NCI-H146 treated with DMSO at 0.1 percent for 48 hours (cell line): ENCODE measurements at regions not wholly inside any gene's neighbourhood (a gene's known extent, or its start where the extent isn't known, plus 50 kb on each side); places are given as distances from the start of the nearest gene placed in this dataset.

ENCODE experiments used
- DNase-seq: peaks from one replicate; lab custom pipeline; 2025; ENCODE audit not compliant: unreplicated experiment; lab: John Stamatoyannopoulos, UW

GRCh38 chr2:240225660-240226475 lies 85.4 kb upstream of the OTOS start:
- DNase-seq = no peak

DNA sequence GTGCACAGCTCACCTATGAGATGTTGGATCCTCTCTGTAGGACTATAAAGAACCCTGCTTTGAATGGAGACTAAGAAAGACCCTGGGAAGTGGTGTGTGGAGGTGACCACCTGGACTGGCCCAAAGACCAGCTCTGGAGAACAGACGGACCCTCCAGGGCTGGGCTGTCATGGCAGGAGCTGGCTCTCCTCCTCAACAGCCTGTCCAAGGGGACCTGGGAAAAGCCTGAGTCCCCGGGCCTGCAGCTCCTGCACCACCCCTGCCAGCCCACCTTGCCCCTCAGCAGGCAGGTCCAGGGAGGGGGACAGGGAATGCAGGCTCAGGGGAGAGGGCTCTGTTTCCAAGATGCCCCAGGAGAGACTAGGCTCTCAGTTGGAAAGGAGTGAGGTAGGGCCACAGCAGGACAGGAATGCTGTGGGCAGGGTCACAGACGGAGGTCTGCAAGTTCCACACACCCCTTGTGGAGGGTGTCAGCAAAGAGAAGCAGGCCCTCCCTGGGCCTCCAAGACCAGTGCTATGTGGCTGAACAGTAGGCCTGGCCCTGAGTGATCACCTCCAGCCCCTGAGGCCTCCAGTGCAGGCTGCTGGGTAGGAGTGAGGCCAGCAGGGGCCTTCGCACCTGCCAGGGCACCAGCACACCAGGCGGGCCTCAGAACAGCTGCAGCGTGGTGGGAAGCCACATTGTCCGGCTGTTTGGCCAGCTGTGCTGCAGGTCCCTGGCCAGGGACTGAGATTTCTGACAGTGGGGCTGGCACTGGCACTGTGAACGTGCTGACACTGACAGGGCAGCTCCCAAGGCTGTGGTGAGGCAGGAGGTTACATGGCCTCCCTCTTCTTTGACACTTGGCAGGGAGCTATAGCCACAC lies 86.4 kb upstream of the OTOS start:
- DNase-seq = no peak

DNA sequence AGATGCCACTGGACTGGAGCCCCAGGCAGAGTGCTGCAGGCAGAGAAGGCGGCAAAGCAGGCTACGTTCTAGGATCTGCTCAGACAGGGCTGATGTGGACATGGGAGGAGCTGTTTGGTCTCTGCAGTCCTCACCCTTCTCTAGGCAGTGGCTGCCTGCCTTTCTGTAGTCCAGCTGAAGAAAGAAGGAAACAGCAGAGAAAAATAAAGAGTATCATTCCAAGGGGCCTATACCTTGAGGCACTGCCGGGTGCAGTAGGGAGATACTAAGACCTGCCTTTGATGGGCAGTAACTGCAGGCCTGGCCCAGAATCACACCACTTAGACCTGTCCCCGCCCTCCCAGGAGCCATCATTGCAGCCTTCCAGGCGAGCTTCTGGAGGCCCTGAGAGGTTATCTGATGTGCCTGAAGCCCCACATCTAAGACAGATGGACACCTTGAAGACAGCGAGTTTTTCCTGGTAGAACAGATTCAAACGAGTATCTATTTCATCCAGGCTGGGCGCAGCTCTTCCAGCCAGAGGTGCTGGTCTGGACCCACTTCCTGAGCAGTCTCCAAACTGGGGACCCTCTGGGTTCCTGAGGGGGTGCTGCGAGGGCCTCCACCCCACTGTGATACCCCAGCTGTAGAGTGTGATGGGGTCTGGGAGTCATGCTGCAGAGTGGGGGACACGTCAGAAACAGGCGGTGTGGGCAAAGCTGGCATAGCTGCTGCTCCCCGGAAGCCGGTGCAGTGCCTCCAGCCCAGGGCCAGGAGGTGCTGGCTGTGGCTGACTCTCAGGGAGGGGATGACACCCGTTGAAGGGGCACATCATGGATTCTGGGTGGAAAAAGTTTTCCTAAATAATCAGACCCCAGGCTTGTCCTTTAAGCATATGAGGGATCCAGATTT lies 87.3 kb upstream of the OTOS start:
- no peak for DNase-seq

- no peak for DNase-seq
Observed at GRCh38 chr2:240229005-240229404, 88.5 kb upstream of the OTOS start.

DNA sequence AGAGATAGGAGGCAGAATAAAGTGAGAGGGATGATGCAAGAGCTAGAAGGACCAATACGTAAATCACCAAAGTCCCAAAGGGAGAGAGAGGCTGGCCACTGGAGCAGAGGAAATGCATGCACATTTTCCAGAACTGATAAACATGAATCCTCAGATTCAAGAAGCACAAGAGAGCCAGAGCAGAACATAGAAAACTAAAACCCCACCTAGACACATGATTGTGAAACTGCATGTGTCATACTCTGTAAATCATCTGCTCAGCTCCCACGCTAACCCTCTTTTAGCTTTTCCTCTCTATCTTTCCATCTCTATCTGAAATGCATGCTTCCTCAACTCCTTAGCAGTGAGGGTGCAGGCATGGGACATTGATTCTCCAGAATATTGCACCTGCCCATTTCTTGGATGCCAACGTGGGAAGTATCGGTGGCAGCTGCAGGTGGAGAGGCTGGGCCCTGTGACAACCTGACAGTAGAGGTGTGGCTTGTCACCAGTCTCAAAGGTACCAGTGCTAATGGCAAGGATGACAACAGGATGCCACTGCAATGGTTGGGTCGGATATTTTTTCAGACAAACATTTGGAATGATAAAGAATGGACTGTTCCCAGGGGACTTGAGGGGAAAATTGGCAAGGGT lies 89.3 kb upstream of the OTOS start:
- no peak for DNase-seq

DNA sequence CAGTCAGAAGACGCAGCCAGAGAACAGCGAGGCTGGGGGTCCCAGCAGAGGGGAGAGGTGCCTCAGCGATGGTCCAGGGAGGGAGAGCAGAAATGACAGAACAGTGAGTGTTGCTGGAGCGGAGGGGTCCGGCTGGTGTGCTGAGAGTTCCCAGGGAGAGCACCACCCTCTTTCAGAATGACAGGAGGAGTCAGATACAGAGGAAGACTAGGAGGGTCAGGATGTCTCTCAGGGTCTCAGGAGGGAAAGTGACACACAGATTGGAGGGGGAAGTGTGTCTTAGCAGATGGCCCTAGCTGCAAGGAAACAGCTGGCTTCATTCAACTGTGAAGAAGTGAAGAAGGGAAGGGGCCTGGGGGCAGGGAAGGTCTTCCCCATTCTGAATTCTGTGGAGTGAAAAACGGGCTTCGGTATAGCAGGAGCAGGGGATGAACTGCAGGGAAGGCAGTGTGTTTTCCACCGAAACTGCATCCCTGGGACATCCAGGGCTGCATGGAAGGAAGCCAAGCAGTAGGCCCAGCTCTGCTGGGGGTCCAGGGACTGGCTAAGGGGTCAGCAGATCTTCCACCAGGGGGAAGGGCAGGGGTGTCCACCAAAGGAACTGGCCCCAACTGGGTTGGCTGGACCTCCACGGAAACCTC lies 90.0 kb upstream of the OTOS start:
- no peak for DNase-seq

GRCh38 chr2:240231838-240232244 lies 91.4 kb upstream of the OTOS start:
- no peak for DNase-seq

DNA sequence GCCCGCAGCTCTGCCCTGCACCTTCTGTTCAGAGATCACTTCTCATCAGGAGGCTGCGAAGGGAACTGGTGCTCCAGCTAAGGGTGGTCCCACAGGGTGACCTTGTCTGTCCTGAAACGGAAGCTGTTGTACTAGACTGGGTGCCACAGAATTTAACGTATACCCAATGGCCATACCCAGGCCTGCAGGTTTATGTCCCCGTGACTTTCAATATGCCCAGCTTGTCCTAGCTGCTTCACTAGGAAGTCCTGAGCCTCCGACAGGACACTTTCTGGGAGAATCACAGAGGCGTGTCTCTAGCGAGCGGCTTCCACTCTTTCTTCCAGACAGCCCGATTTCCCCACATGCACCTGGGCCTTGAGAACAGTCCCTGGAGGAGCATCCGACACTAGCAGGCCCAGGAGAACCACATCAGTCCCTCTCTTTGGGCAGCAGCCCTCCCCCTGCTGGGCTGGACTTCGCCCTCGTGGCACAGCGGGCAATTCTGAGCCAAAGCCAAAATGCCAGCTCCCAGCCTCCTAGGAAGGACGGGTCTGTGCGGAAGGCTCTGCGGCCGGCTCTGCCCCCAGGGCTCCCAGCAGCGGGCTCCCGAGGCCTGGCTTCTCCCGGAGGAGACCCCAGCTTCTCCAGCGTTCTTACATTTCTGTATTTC lies 91.9 kb upstream of the OTOS start:
- DNase-seq = no peak

- no peak for DNase-seq
Observed at GRCh38 chr2:240232961-240233884, 92.8 kb upstream of the OTOS start.

GRCh38 chr2:240233885-240234502 lies 93.5 kb upstream of the OTOS start:
- DNase-seq = no peak

GRCh38 chr2:240234503-240234951 lies 94.1 kb upstream of the OTOS start:
- no peak for DNase-seq

- DNase-seq = no peak
Observed at GRCh38 chr2:240235149-240235803, 94.8 kb upstream of the OTOS start.

GRCh38 chr2:240235811-240236210 lies 95.4 kb upstream of the OTOS start:
- DNase-seq = no peak

GRCh38 chr2:240236217-240237111 lies 96.0 kb upstream of the OTOS start:
- no peak for DNase-seq

DNA sequence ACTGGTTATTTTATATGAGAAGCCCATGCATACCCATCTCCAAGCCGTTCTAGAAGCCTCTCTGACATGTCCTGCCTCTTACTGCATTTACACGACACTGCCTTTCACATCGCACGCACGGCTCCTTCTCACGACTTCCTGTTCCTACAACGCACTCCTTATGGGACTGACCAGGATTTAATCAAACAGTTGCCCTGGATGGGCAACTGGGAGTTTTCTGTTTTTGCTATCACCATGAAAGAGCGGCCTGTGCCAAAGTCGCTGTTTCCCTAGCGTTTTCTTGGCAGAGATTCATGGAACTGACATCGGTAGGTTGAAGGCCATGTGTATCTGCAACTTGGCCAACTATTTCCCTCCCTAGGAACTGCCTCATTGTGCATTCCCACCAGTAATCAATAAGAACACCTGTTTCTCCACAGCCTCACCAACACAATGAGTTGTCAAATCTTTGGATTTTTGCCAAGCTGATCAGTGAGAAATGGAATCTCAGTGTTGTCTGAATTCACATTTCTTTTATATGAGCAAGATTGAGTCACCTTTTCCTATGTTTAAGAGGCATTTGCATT lies 97.2 kb upstream of the OTOS start:
- no peak for DNase-seq

- DNase-seq = no peak
Observed at GRCh38 chr2:240238201-240238600, 97.7 kb upstream of the OTOS start.
